Stimulated activated effector memory CD8-positive, alpha-beta T cell treated with anti-CD3 and anti-CD28 coated beads, Interleukin-12 subunit alpha, Interleukin-12 subunit beta, amount 100 ng/mL, for 72 hours (primary cell): ENCODE measurements at regions not wholly inside any gene's neighbourhood (a gene's known extent, or its start where the extent isn't known, plus 50 kb on each side); places are given as distances from the start of the nearest gene placed in this dataset.
"Not testable (repeated sequence)": the region's sequence is repeated elsewhere in the genome, so short reads cannot be mapped to it uniquely, and the experiment has no call there.

Experiments
- ATAC-seq: fragments of 150-1000 bp; cut with Tn5 transposase; 2 replicates; pipeline ENCODE4 v1.10.0; 2021
- DNase-seq, 2 donors: peaks; one replicate each; pipeline ENCODE4 v3.0.0; 2021 to 2022; ENCODE audit warnings: low spot score in 2 of 2
- H3K27ac Mint-ChIP-seq: one replicate; pipeline ENCODE4 v1.8.0; 2022; ENCODE audit warnings: mild to moderate bottlenecking, mixed read lengths
- H3K36me3 Mint-ChIP-seq: one replicate; pipeline ENCODE4 v1.8.0; 2022; ENCODE audit warnings: mild to moderate bottlenecking, mixed read lengths
- H3K4me1 Mint-ChIP-seq: one replicate; pipeline ENCODE4 v1.8.0; 2022; ENCODE audit warnings: mixed read lengths
- H3K4me3 Mint-ChIP-seq: one replicate; pipeline ENCODE4 v1.8.0; 2022; ENCODE audit warnings: mild to moderate bottlenecking, mixed read lengths
- H3K9me3 Mint-ChIP-seq: one replicate; pipeline ENCODE4 v1.8.0; 2022; ENCODE audit warnings: mixed read lengths

DNA sequence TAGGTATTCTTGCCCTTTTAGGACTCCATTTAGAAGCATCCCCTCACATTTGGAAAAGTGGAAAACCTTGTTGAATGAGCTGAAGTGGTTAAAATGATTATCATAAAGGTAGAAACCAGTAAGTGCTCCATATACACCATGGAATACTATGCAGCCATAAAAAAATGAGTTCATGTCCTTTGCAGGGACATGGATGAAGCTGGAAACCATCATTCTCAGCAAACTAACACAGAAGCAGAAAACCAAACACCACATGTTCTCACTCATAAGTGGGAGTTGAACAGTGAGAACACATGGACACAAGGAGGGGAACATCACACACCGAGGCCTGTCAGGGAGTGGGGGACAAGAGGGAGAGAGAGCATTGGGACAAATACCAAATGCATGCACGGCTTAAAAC is 103.8 kb upstream of the GRK3 start:
- Mint-ChIP-seq H3K36me3 (peaks cover 85% of the 10 kb centered on the region), H3K4me1 (peaks cover 17% of the 10 kb centered on the region)
- not testable (repeated sequence) for H3K9me3 Mint-ChIP-seq, ATAC-seq, DNase-seq, H3K4me3 Mint-ChIP-seq, H3K27ac Mint-ChIP-seq

DNA sequence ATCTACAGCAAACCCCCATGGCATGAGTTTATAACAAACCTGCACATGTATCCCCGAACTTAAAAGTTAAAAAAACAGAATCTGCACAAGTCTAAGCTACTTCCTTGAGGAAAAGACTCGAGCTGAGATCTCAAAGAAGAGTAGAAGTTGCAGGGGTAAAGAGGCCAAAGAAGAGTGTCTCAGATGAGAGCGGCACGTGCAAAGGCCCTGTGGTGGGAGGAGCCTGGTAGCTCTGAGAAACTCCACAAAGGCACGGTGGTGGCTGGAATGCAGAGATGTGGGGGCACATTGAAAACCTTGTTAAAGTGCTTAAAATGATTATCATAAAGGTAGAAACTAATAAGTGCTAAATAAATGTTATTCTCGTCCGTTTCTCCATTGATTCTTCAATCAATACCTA is 103.2 kb upstream of the GRK3 start:
- DNase-seq (no peak), ATAC-seq (no peak)
- H3K4me3 Mint-ChIP-seq: no peak overlapping the region
- no peaks in the 10 kb centered on the region for H3K9me3 Mint-ChIP-seq
- no peak overlapping the region for H3K27ac Mint-ChIP-seq
- peaks cover 21% of the 10 kb centered on the region for H3K4me1 Mint-ChIP-seq
- H3K36me3 Mint-ChIP-seq: peaks cover 89% of the 10 kb centered on the region

DNA sequence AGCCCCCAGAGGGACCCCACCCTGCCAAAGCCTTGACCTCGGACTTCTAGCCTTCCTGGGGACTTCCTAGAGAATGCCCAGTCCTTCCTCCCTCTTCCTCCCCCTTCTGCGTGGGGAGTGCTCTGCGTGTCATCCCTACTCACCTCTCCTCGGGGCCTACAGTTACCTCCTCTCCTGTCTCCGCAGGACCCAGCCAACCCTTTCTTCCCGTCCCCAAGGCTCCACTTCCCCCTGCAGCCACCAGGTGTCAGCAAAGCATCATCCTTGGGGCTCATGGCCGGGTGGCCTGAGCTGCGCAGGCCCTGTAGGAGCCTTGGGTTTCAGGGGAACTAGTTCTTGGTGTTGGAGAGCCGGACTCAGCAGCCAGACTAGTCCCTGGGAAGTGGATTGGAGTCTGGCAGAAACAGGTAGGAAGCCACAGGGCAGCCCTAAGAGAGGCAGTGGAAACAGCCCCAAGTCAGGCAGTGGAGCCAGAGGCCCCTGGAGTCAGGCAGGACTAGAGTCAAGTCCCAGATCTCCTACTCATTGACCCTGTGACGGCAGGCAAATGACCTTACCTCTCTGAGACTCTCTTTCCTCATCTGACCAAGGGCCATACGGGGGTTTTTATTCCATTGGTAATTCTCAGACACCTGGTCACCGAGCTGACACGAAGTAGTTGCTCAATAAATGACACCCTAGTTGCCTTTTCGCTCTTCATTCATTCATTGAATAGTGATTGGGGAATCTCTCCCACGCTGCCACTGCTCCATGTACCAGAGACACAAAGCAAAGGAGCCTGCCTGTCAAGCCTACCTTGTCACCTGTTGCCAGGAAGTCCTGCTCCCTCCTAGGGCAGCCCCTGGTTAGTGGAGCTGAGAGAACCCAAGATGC is 101.8 kb upstream of the GRK3 start:
- ATAC-seq (peak; percentile 92), DNase-seq (peak; percentile 78 to 91)
- H3K9me3 Mint-ChIP-seq, H3K4me3 Mint-ChIP-seq: not testable (repeated sequence)
- H3K4me1 Mint-ChIP-seq: peaks cover 15% of the 10 kb centered on the region
- peaks cover 77% of the 10 kb centered on the region for H3K36me3 Mint-ChIP-seq
- H3K27ac Mint-ChIP-seq: peak overlapping the region; percentile 77

DNA sequence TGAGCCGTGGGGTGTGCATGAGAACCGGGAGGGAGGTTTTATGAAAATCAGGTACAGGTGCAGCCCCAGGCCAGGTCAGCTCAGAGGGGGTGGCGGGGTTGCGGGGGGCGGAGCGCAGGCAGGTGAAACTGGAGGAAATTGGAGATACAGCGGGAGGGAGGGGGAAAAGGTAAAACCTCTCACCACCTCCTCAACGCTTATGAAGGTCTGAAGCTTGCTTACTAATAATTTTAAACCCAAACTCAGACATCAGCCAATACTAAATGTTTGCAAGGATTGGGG is 101.2 kb upstream of the GRK3 start:
- Mint-ChIP-seq H3K4me1 (peaks cover 15% of the 10 kb centered on the region), H3K27ac (peak overlapping the region; percentile 77), H3K36me3 (peaks cover 71% of the 10 kb centered on the region)
- DNase-seq, H3K4me3 Mint-ChIP-seq, ATAC-seq, H3K9me3 Mint-ChIP-seq: not testable (repeated sequence)

DNA sequence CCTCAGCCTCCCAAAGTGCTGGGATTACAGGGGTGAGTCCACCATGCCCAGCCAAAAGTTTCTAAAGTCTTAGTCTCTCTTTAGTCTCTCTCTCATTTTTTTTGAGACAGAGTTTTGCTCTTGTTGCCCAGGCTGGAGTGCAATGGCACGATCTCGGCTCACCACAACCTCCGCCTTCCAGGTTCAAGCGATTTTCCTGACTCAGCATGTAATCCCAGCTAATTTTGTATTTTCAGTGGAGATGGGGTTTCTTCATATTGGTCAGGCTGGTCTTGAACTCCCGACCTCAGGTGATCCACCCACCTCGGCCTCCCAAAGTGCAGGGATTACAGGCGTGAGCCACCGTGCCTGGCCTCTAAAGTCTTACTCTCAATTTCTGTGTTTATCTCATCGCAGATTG is 100.1 kb upstream of the GRK3 start:
- Mint-ChIP-seq H3K36me3 (peaks cover 61% of the 10 kb centered on the region), H3K4me1 (peaks cover 15% of the 10 kb centered on the region)
- not testable (repeated sequence) for DNase-seq, H3K27ac Mint-ChIP-seq, H3K9me3 Mint-ChIP-seq, H3K4me3 Mint-ChIP-seq, ATAC-seq

DNA sequence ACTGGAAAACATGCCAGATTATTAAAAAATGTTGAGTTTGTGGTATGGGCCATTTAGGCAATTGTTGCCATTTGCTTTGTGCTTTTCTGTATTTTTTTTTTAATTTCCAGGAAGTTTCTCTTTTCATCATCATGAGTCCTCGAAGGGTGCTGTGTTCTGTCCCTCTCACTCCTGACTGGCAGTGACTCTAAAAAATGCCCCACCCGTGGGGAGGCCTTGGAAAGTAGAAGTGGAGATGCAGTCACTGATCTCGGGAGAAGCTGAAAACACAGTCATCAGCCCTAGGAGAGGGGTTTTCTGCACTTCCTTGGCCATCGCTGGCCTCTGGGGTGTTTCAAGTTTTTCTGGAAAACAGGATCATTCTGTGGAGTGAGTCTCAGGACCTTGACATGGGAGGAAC is 98.5 kb upstream of the GRK3 start:
- Mint-ChIP-seq H3K27ac (peak overlapping the region; percentile 81), H3K9me3 (no peaks in the 10 kb centered on the region), H3K36me3 (peaks cover 50% of the 10 kb centered on the region), H3K4me3 (no peak overlapping the region), H3K4me1 (peaks cover 15% of the 10 kb centered on the region)
- DNase-seq (no peak), ATAC-seq (no peak)

DNA sequence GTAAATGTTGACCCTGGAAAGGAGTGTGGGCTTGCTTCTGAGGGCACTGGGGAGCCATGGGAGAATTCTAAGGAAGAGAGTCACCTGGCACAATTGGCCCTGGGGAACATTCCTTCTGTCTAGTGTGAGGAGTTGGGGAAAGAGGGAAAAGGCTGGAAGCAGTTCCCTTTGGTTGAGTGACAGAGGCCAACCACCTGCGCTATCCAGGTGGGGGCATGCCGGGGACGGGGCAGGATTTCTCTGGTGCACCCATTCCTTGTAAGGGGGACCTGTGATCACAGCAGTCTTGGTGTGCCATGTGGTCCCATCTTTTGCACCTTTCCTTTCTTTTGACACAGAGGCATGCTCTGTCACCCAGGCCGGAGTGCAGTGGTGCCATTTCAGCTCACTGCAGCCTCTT is 92.1 kb upstream of the GRK3 start:
- DNase-seq (no peak), ATAC-seq (no peak)
- peaks cover 19% of the 10 kb centered on the region for H3K36me3 Mint-ChIP-seq
- H3K9me3 Mint-ChIP-seq: no peaks in the 10 kb centered on the region
- no peak overlapping the region for H3K4me3 Mint-ChIP-seq
- H3K4me1 Mint-ChIP-seq: no peaks in the 10 kb centered on the region
- H3K27ac Mint-ChIP-seq: no peak overlapping the region

DNA sequence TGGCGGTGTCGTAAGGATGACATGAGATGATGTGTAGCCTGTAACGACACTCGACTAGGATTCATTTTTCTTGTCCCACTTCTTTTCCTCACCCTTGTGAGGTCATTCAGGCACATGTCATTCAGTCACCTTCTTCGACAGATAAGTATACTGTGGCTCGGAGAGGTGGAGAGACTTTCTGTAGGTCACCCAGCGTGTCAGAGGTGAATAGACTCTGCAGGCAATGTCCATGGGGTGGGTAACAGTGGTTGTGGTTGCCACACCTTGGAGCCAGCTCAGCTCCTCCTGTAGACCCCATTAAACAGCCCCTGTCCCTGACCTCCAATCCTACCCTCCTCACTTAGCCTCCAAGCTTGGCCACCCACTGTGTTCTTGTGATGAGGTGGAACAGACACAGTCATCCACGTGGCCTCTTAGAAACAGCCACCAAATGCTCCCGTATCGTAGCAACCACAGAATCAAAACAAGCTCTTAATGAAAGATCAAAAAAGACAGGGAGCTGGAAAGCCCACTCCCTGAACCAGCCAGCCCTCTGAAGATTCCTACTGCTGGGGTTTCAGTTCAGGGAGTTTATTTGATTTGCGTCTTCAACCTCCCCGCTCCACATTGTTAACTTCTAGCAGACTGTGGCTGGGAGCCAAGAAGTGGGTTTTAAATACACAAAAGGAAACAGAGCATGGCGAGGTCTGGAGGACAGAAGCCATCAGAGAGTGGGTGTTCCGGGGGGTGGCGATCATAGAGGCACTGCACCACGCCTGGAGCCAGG is 89.0 kb upstream of the GRK3 start:
- Mint-ChIP-seq H3K4me1 (no peaks in the 10 kb centered on the region), H3K36me3 (peaks cover 19% of the 10 kb centered on the region), H3K9me3 (no peaks in the 10 kb centered on the region), H3K4me3 (no peak overlapping the region), H3K27ac (no peak overlapping the region)
- ATAC-seq (peak; percentile 53), DNase-seq (no peak)

DNA sequence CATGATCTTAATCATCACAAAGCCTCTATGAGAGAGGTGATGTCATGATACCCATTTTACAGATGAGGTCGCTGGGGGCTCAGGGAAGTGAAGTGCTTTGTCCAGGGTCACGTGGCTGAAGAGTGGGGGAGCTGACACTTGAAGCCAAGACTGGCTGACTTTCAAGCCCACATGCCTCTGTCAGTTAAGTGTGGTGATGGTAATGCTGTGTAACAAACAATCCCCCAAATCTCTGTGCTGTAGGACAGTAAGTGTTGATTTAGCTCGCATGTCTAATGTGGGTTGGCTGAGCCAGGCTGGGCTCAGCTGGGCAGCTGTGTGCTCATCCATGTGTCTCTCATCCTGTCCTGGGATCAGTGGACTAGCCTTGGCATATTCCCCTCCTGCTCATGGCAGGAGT is 87.1 kb upstream of the GRK3 start:
- ATAC-seq (no peak), DNase-seq (no peak)
- Mint-ChIP-seq H3K4me3 (no peak overlapping the region), H3K4me1 (no peaks in the 10 kb centered on the region), H3K36me3 (peaks cover 16% of the 10 kb centered on the region), H3K9me3 (no peaks in the 10 kb centered on the region), H3K27ac (peak overlapping the region; percentile 41)

DNA sequence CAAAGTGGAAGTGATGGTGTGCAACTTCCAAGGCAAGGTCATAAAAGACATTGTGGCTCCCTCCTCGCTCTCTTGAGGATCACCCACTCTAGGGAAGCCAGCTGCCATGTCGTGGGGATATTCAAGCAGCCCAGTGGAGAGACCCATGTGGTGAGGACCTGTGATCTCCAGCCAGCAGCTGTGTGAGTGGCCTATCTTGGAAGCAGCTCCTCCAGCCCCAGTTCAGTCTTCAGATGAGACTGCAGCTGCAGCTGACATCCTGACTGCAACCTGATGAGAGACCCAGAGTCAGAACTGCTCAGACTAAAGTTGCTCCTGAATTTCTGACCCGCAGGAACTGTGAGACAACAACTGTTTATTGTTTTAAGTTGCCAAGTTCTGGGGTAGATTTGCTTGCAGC is 86.4 kb upstream of the GRK3 start:
- no peak overlapping the region for H3K4me3 Mint-ChIP-seq
- no peak overlapping the region for H3K27ac Mint-ChIP-seq

DNA sequence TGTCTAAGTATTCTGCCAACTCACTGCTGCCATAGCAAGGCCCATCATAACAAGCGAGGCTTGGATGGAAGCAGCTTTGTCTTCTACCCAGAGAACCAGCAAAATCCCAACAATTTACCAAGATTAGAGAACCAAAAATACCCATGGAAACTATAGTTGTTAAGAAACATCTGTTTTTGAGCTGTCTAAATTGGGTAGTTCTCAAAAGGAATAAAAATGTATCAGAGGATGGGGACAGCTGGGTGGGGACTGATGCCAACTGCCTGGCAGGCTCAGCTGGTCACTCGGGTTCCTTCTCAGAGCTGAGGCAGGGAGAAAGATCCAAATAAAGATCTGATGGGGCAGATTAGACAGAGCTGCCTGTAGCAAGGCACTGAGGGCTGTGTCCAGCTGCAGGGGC is 85.9 kb upstream of the GRK3 start:
- no peaks in the 10 kb centered on the region for H3K4me1 Mint-ChIP-seq

More for the DNA sequence above, 86.4 kb upstream of the GRK3 start:
- H3K36me3 Mint-ChIP-seq: peaks cover 19% of the 10 kb centered on the region
- no peaks in the 10 kb centered on the region for H3K4me1 Mint-ChIP-seq
- no peak for ATAC-seq
- no peaks in the 10 kb centered on the region for H3K9me3 Mint-ChIP-seq
- DNase-seq: no peak

DNA sequence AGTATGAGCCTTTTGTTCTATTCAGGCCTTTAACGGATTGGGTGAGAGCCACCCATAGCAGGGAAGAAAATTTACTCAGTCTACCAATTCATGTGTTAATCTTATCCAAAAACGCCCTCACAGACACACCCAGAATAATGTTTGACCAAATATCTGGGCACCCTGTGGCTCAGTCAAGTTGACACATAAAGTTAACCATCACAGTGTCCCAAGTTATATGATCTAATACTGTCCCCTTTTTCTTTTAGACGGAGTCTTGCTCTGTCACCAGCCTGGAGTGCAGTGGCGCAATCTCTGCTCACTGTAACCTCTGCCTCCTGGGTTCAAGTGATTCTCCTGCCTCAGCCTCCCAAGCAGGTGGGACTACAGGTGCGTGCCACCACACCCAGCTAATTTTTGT is 83.6 kb upstream of the GRK3 start:
- H3K9me3 Mint-ChIP-seq, H3K27ac Mint-ChIP-seq, H3K4me3 Mint-ChIP-seq, ATAC-seq, DNase-seq: not testable (repeated sequence)
- Mint-ChIP-seq H3K36me3 (peaks cover 33% of the 10 kb centered on the region), H3K4me1 (peaks cover 17% of the 10 kb centered on the region)

More for the DNA sequence above, 85.9 kb upstream of the GRK3 start:
- no peak for DNase-seq
- no peak for ATAC-seq
- Mint-ChIP-seq H3K9me3 (no peaks in the 10 kb centered on the region), H3K4me3 (no peak overlapping the region), H3K36me3 (peaks cover 22% of the 10 kb centered on the region), H3K27ac (no peak overlapping the region)

DNA sequence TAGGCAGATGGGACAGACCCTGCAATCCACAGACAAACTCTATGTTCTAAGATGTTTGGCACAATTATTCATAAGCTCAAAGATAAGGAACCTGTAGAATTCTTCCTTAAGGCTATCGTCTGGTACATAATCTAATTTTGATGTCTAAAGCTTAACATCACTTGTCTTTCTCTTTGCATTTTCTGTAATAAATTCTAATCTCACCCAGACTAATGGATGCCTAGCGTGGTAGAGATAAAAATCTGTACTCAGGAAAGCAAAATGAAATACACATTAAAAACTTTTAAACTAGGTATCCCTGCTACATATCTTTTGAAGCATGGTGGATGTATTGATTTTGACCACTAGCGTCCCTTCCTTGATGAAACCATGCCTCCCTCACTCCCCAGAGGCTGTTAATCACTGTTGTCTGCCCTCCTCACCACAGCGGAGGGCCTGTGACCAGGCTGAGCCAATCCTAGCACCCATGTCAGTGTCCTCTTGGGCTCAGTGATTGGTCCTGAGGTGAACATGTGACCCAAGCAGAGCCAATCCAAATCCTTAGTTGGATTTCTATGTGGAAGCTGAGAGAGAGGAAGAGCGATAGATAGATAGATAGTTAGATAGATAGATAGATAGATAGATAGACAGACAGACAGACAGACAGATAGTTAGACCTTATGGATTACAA is 82.2 kb upstream of the GRK3 start:
- peak overlapping the region; percentile 13 for H3K27ac Mint-ChIP-seq
- H3K9me3 Mint-ChIP-seq: peaks cover 4% of the 10 kb centered on the region
- no peak overlapping the region for H3K4me3 Mint-ChIP-seq
- DNase-seq: no peak
- H3K36me3 Mint-ChIP-seq: peaks cover 35% of the 10 kb centered on the region
- no peak for ATAC-seq
- peaks cover 31% of the 10 kb centered on the region for H3K4me1 Mint-ChIP-seq

DNA sequence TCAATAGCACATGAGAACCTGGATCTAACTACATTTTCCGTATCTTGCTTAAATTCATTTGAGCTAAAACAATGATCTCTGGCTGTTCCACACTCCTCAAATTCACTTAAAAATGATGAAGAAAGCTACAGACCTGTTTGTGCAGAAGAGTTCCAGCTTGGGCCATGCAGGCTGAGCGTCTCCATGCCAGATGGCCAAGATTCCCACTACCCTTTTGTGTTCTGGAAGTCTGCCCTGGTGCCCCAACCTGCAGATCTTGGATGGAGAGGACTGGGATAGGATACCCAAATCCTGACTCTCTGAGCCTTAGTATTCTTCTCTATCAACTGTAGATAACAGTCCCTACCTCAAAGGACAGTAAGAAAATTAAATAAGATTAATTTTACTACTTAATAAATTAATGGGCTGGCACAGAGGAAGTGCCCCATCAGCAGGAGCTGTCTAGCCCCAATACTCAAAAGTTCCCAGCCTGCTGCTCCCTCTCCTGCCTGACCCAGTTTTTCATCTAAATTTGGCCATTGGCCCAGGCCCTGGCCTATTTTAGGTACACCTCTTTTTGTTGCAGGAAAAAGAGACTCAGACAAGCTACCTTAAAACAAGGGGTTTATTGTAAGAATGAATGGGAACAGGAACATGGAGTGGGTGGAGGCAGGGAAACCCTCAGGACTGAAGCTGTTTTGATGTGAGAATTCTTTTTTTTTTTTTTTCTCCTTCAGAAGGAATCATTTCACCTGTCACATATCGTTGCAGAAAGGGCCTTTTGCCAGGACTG is 81.4 kb upstream of the GRK3 start:
- DNase-seq: no peak
- Mint-ChIP-seq H3K4me3 (no peak overlapping the region), H3K9me3 (peaks cover 7% of the 10 kb centered on the region), H3K36me3 (peaks cover 35% of the 10 kb centered on the region), H3K4me1 (peaks cover 39% of the 10 kb centered on the region), H3K27ac (peak overlapping the region; percentile 41)
- ATAC-seq: no peak

DNA sequence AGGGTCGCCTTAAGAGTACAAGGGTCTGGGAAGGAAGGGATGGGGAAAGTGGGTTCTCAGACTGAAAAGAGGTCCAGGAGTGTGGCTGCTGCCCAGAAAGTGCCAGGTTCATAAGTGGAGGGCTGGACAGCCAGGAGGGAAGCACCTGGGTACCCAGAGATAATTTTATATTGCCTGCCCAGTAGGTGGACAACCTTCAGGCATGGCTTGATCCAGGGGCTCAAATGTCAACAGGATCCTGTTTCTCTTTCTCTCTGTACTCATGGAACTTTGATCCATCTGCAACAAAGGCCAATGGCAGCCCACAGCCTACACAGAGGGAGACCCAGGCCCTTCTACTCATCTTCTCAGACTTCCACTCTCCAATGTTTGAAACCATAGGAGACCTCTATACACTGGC is 80.5 kb upstream of the GRK3 start:
- no peak for ATAC-seq
- Mint-ChIP-seq H3K9me3 (peaks cover 7% of the 10 kb centered on the region), H3K4me3 (no peak overlapping the region), H3K4me1 (peaks cover 48% of the 10 kb centered on the region), H3K27ac (peak overlapping the region; percentile 41), H3K36me3 (peaks cover 39% of the 10 kb centered on the region)
- no peak for DNase-seq
